Neural progenitor cell (in vitro differentiated cells): ENCODE measurements at regions not wholly inside any gene's neighbourhood (a gene's known extent, or its start where the extent isn't known, plus 50 kb on each side); places are given as distances from the start of the nearest gene placed in this dataset.

ENCODE experiments used
- CTCF ChIP-seq: fragments of 200-600 bp; sonication (generic); IDR thresholded peaks from 2 replicates; pipeline ENCODE4 v1.5.1; 2017; ENCODE audit warnings: antibody characterized with exemption, mild to moderate bottlenecking
- EZH2 ChIP-seq: fragments of 200-600 bp; sonication (generic); IDR thresholded peaks from 2 replicates; pipeline ENCODE4 v1.6.1; 2017; ENCODE audit warnings: antibody characterized with exemption, mild to moderate bottlenecking, moderate library complexity
- EZH2phosphoT487 ChIP-seq: fragments of 200-600 bp; sonication (generic); IDR thresholded peaks from 2 replicates; pipeline ENCODE4 v1.6.1; 2017; ENCODE audit warnings: antibody characterized with exemption

GRCh38 chr2:47293976-47294375 lies 75.1 kb upstream of the EPCAM start:
- TF ChIP-seq CTCF (no peak), EZH2 (no peak), EZH2phosphoT487 (no peak)
